Endodermal cell (in vitro differentiated cells): ENCODE measurements at regions not wholly inside any gene's neighbourhood (a gene's known extent, or its start where the extent isn't known, plus 50 kb on each side); places are given as distances from the start of the nearest gene placed in this dataset.

Experiments
- DNase-seq: peaks from one replicate; pipeline ENCODE4 v3.0.0-alpha.2; 2017
- H3K27ac ChIP-seq: 2 replicates; pipeline ENCODE4 v1.5.1; 2013; ENCODE audit warnings: mild to moderate bottlenecking, low read depth, low read length, moderate library complexity
- H3K27me3 ChIP-seq: 2 replicates; pipeline ENCODE4 v1.6.1; 2013; ENCODE audit warnings: mild to moderate bottlenecking, low read length, moderate library complexity; ENCODE audit not compliant: insufficient read depth, control insufficient read depth, poor library complexity, severe bottlenecking
- H3K36me3 ChIP-seq: 2 replicates; pipeline ENCODE4 v1.7.0; 2013; ENCODE audit warnings: mild to moderate bottlenecking, low read length, moderate library complexity; ENCODE audit not compliant: control insufficient read depth, insufficient read depth
- H3K4me1 ChIP-seq: one replicate; pipeline ENCODE4 v1.7.0; 2013; ENCODE audit warnings: low read length; ENCODE audit not compliant: control insufficient read depth, insufficient read depth
- H3K4me3 ChIP-seq: 2 replicates; pipeline ENCODE4 v1.5.1; 2013; ENCODE audit warnings: mild to moderate bottlenecking, low read length, moderate library complexity
- H3K9ac ChIP-seq: 2 replicates; pipeline ENCODE4 v1.6.1; 2013; ENCODE audit warnings: mild to moderate bottlenecking, low read length, moderate library complexity; ENCODE audit not compliant: poor library complexity, severe bottlenecking; ENCODE audit errors: extremely low read depth
- H3K9me3 ChIP-seq: 2 replicates; pipeline ENCODE4 v1.6.1; 2013; ENCODE audit warnings: mild to moderate bottlenecking, low read length, moderate library complexity; ENCODE audit not compliant: control insufficient read depth
- H3K27ac Mint-ChIP-seq: 2 replicates; pipeline ENCODE4 v1.8.0; 2020; ENCODE audit warnings: mixed read lengths
- H3K27me3 Mint-ChIP-seq: 2 replicates; pipeline ENCODE4 v1.8.0; 2021; ENCODE audit warnings: mild to moderate bottlenecking, mixed read lengths; ENCODE audit not compliant: insufficient read depth
- H3K36me3 Mint-ChIP-seq: 2 replicates; pipeline ENCODE4 v1.8.0; 2020; ENCODE audit warnings: low read depth, mixed read lengths
- H3K4me1 Mint-ChIP-seq: 2 replicates; pipeline ENCODE4 v1.8.0; 2020; ENCODE audit warnings: mixed read lengths
- H3K4me3 Mint-ChIP-seq: 2 replicates; pipeline ENCODE4 v1.8.0; 2020; ENCODE audit warnings: mild to moderate bottlenecking, moderate library complexity, mixed read lengths
- H3K9me3 Mint-ChIP-seq: 2 replicates; pipeline ENCODE4 v1.8.0; 2020; ENCODE audit warnings: mild to moderate bottlenecking, mixed read lengths
- WGBS, 2 experiments: methylation state at CpG; one replicate each; pipeline versions ENCODE4 v1.1.5 to v1.1.7; 2013; ENCODE audit warnings: missing lambda C conversion rate in 2 of 2, mixed read lengths in 1 of 2; ENCODE audit not compliant: insufficient coverage in 1 of 2, insufficient read length in 1 of 2; 5-methylcytosine and 5-hydroxymethylcytosine counted together
- TF ChIP-seq, protein P1 (sequence below): fragments of 200-600 bp; sonication (generic); conservative IDR thresholded peaks from 2 replicates; pipeline ENCODE4 v1.5.0; 2021; ENCODE audit warnings: antibody characterized with exemption, mild to moderate bottlenecking

DNA sequence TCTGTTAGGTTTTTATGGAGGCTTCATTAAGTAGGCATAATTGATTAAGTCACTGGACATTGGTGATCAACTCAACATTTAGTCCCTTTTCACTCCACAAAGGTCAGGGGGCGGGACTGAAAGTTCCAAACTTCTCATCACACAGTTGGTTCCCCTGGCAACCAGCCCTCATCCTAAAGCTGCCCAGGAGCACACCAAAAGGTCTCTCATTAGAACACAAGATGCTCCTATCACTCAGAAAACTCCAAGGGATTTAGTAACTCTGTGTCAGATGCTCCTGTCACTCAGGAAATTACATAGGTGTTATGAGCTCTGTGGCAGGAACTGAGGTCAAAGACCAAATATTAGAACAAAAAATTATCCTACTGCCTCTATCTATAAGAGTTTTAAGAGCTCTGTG, 321.5 kb downstream of the OTOL1 start:
- Histone ChIP-seq H3K9ac (no peak overlapping the region), H3K4me3 (no peak overlapping the region), H3K4me1 (no peaks in the 10 kb centered on the region), H3K27me3 (no peaks in the 10 kb centered on the region), H3K9me3 (no peaks in the 10 kb centered on the region), H3K27ac (no peak overlapping the region), H3K36me3 (no peaks in the 10 kb centered on the region)
- H3K9me3 Mint-ChIP-seq: no peaks in the 10 kb centered on the region
- WGBS, 2 experiments: 95 to 100% methylated on average over 1 of the region's 1 CpG
- H3K27me3 Mint-ChIP-seq: no peaks in the 10 kb centered on the region
- H3K27ac Mint-ChIP-seq: no peak overlapping the region
- TF ChIP-seq, protein P1, sequence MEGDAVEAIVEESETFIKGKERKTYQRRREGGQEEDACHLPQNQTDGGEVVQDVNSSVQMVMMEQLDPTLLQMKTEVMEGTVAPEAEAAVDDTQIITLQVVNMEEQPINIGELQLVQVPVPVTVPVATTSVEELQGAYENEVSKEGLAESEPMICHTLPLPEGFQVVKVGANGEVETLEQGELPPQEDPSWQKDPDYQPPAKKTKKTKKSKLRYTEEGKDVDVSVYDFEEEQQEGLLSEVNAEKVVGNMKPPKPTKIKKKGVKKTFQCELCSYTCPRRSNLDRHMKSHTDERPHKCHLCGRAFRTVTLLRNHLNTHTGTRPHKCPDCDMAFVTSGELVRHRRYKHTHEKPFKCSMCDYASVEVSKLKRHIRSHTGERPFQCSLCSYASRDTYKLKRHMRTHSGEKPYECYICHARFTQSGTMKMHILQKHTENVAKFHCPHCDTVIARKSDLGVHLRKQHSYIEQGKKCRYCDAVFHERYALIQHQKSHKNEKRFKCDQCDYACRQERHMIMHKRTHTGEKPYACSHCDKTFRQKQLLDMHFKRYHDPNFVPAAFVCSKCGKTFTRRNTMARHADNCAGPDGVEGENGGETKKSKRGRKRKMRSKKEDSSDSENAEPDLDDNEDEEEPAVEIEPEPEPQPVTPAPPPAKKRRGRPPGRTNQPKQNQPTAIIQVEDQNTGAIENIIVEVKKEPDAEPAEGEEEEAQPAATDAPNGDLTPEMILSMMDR: no peak
- DNase-seq: no peak
- H3K4me1 Mint-ChIP-seq: no peaks in the 10 kb centered on the region
- no peak overlapping the region for H3K4me3 Mint-ChIP-seq
- H3K36me3 Mint-ChIP-seq: no peaks in the 10 kb centered on the region

- no peaks in the 10 kb centered on the region for H3K4me1 ChIP-seq
- Mint-ChIP-seq H3K27me3 (no peaks in the 10 kb centered on the region), H3K36me3 (no peaks in the 10 kb centered on the region), H3K27ac (no peak overlapping the region), H3K9me3 (no peaks in the 10 kb centered on the region), H3K4me3 (no peak overlapping the region), H3K4me1 (no peaks in the 10 kb centered on the region)
- H3K27me3 ChIP-seq: no peaks in the 10 kb centered on the region
- 75 to 100% methylated on average over 1 of the region's 1 CpG for WGBS, 2 experiments
- no peak overlapping the region for H3K27ac ChIP-seq
- TF ChIP-seq, protein P1: no peak
- H3K9ac ChIP-seq: no peak overlapping the region
- H3K36me3 ChIP-seq: no peaks in the 10 kb centered on the region
- no peaks in the 10 kb centered on the region for H3K9me3 ChIP-seq
- DNase-seq: no peak
- no peak overlapping the region for H3K4me3 ChIP-seq
Measured at GRCh38 chr3:161821591-161821990, 325.0 kb downstream of the OTOL1 start.

GRCh38 chr3:161822291-161822690, 325.7 kb downstream of the OTOL1 start:
- no peaks in the 10 kb centered on the region for H3K4me1 Mint-ChIP-seq
- no peaks in the 10 kb centered on the region for H3K27me3 Mint-ChIP-seq
- Histone ChIP-seq H3K36me3 (no peaks in the 10 kb centered on the region), H3K4me1 (no peaks in the 10 kb centered on the region), H3K9ac (no peak overlapping the region), H3K9me3 (no peaks in the 10 kb centered on the region), H3K4me3 (no peak overlapping the region), H3K27me3 (no peaks in the 10 kb centered on the region), H3K27ac (no peak overlapping the region)
- no peaks in the 10 kb centered on the region for H3K9me3 Mint-ChIP-seq
- no peak for DNase-seq
- 100% methylated on average over 2 of the region's 3 CpGs; no CpG with 5 or more reads in 1 of the 2 experiments for WGBS, 2 experiments
- H3K27ac Mint-ChIP-seq: no peak overlapping the region
- H3K36me3 Mint-ChIP-seq: no peaks in the 10 kb centered on the region
- TF ChIP-seq, protein P1: no peak
- H3K4me3 Mint-ChIP-seq: no peak overlapping the region
